NOMO-1 treated with dmso at 0.1 percent for 144 hours (cell line): ENCODE measurements at regions not wholly inside any gene's neighbourhood (a gene's known extent, or its start where the extent isn't known, plus 50 kb on each side); places are given as distances from the start of the nearest gene placed in this dataset.
A peak's percentile ranks its signal among the peaks of the same experiment; 100 is the strongest.

Experiments used
- DNase-seq: peaks from one replicate; lab custom pipeline; 2025; ENCODE audit not compliant: unreplicated experiment; lab: John Stamatoyannopoulos, UW

DNA sequence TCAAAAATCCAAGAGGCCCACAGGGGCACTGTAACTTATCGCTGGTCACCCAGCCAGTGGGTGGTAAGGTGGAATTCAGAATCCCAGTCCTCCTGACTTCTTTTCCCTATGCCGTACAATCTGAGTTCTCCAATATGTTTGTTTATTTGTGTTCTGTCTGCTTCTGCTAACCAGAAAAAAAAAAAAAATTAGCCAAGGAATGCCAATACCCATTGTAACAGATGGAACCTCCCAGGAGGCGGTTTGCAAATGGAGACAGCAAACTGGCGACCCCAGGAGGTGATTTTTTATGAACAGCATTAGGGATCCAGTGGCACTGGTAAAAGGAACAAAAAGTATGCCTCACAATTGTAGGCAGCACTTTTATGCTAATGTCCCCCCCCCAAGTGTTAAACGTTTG is 189.0 kb upstream of the FGGY start:
- DNase-seq, result no peak

DNA sequence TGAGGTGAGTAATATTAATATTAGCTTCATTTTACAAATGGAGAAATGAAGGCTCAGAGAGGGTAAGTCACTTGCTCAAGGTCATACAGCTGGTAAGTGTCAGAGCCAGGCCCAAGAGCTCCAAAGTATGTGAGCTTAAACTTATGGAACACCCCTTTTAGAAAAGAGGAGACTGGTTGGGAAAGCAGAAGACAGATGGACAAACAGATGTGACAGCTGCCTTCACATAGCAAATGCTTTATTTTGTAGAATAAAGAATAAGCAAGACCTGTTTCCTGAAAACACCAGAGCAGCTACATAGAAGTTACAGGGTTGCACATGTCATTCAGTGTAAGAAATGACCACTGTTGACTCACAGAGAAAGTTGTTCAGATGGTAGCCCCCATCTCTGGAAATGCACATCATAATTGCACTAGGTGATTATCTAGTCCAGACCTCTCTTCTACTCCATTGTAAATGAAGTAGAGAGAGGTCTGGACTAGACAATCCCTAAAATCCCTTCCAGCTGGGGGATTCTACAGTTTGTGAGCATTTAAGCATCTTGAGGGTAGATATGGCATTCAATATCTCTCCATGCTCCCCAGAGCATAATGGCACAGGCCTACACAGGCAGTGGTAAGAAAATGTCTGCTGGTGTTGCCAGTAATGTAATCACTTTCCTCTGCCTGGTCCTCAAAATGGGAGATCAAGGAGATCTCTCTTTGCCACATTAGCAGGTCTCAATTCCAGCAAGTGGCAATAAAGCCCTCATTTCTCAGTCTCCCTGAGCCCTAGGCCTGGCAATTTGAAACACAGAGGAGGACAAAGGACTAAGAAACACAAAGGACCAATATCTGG is 188.2 kb upstream of the FGGY start:
- DNase-seq, result no peak

DNA sequence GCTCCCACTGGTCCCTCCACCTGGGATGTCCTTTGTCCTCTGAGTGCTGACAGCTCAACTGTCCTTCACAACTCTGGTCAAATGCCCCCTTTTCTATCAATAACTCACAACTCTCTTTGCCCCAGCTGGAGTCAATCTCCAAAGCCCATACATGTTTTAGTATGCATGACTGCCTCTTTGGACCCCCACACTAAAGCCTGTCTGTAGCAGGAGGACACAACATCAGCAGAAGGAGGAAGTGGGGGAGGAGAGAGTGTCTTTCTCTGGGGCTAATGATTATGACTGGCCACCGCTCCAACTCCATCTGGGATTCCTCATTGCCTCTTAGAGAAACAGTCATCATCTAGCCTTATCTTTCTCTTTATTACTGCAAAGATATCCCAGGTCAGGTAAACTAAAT is 186.6 kb upstream of the FGGY start:
- no peak for DNase-seq

DNA sequence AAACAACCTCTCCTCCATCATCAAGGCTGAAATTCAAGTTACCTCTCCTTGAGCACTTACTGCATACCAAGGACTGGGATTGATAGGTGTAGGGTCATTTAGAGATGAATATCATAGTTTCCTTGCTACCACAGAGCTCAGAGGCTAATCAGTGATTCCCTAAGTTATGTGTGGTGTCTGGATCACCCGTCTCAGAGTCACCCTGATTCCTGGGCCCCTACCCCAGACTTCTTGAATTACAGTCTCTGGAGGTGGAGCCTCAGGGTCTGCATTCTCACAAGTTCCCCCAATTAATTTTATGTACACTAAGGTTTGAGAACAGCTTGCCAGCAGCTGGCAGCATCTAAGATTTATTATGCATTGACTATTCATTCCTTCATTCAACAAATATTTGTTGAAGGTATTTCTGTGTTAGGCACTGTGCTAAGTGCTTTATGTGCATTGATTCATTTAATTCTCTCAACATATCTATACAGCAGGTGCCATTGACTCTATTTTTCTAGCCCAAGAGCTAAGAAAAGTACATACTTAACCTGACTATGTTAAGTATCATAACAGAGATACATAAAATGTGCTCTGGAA is 182.9 kb upstream of the FGGY start:
- DNase-seq, result no peak

DNA sequence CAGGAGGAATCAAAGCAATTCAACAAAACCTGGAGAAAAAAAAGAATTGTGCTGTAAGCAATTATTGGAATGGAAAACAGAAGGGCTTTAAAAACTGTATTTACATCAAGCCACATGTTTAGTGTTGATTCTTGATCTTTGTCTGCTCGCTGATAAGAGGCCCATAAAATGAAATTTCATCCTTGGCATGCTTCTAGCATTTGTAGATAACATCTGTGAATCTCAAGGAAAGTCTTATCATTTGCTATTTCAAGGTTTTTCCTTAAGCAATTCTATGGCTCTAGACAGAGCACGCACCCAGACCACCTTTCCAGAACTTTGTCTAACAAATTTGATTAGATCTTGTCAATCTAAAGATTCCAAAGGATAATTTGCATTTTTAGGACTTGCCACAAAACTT is 181.0 kb upstream of the FGGY start:
- no peak for DNase-seq

DNA sequence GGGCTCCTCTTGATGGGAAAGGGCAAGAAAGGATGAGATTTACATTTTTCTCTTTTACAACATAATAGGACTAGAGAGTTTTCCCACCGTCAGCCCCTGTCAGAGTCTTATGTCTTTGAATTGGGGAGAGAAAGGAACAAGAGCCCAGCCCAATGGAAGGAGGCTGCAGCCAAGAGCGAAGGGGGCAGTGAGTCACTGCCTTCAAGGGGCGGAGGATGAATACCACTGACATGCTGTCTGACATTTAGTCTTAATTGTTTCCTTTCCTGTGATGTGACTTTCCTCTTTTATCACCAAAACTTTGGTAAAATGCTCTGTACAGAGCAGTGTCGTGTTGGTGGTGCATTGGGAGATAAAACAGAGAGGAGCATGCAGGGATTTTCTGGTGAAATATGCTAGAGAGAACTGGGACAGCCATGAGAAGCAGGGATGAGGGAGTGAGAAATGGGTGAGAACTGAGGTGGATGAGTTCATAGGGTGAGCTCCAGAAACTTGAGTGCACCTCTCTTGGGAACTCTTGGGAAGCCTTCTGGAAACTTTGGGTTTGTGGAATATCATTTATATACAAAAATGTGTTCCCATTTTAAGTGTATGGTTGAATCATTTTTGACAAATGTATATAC is 179.9 kb upstream of the FGGY start:
- peak; percentile 8 for DNase-seq

DNA sequence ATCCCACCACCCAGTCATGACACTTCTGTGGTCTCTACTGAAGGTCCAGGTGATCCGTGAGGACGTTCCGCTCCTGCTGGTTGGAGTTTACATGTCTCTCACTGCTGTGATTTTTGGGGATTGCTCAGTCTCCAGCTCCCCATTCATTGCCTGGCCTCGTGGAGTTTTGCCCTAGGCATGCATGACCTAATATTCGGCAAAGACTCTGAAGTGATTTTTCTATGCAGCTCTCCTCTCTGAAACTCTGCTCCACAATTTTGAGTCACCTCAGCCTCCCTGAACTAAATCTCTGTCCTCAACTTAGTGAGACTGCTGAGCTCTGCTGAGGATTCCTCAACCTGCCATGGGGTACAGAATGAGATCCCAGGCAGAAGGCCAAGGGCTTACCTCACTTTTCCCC is 174.4 kb upstream of the FGGY start:
- no peak for DNase-seq

DNA sequence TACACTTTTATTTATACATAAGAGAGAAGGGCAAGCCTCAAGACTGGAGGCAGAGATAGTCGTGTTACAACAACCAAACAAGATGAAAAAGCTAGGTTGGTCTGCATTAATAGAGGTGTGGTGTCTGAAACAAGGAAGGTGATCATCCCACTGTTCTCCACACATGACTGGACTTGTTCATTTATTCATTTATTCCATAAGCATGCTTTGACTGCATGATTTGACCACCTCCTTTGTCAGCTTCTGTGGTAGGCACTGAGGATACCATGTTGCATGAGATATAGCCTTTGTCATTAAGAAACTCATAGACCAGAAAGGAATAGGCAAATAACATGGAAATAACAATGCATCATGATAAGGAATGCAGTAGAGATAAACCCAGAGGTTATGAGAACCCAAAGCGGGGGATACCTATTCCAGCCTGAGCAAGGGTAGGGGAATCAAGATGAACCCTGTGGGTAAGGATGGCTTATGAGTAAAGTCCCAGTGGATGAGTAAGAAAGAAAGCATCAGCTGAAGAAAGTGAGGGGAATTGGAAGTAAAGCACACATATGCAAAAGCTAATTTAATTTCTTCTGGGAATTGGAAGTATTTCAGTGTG is 173.7 kb upstream of the FGGY start:
- DNase-seq, result no peak

DNA sequence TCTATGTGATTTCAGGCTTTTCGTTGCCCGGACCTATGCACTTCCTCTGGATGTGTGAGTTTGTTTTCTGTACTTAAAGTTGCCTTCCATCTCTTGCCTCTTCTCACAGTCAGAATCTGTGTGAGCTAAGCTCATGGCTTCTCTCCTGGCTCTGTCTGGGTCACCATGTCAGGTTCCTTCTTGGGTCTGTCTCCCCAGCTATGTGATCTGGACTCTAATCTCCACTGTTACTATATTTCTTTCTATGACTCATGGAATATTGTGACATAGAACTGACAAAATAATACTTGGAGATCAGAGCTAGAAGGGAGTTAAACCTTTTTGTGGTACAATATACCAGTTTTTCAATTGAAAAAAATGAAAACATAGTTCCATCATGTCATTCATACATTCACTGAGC is 172.7 kb upstream of the FGGY start:
- DNase-seq, result no peak

DNA sequence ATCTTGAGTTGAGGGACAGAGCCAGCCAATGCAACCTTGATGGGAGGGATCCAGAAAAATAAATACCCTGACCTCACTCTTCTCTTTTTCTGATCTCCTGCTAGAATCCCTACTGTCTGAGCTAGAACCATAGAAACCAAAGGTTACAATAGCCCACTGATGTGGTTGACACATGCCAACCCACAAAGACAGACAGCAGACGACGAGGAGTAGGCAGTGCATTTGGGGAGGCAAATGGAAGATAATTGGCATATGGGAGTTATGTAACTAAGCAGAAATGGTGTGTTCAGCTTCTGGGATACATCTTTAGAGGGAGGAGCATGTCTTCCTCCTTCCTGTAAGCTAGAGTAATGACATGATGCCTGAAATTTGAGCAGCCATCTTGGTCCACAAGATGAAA is 171.7 kb upstream of the FGGY start:
- DNase-seq, result no peak

DNA sequence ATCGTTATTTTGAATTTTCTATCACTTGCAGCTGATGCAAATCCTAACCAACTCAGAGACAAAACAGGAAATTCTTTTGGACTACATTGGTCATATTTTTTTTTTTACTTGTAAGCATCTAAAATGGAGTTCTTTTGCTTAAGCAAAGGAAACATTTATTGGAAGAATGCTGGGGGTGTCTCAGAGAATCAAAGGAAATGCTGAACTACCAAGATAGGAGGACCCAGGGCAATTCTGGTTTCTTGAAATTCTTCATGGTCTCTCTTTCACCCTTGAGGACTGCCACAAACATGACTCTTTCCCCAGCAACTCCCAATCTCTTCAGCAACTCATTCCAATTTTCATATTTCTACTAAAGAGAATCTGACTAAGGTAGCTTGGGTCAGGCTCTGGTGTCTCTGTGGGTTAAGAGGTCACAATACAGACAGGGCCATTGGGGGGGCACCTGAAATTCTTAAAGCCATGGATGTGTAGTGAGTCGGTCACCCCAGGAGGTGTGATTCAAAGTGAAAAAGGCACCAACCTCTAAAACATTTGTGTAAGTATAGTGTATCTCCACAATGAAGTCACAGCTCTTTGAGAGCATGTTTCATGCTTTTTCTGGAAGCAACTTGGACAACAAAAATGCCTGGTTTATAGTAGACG is 171.1 kb upstream of the FGGY start:
- no peak for DNase-seq

DNA sequence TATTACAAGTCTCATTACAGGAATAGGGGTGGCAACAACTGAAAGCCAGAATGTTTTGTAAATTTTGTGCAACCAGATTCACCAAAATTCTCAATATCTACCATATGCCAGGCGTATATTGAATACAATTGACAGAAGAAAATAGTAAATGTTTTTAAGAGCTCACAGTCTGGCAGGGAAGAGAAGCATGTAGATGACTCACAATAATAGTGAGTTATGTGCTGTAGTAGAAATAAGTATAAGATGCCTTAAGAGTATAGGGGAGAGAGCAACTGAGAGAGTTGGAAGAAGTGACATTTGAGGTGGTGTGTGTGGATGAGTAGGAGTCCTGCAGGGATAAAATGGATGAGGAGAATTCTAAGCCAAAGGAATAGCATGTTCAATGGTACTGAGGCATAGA is 170.5 kb upstream of the FGGY start:
- DNase-seq, result no peak

DNA sequence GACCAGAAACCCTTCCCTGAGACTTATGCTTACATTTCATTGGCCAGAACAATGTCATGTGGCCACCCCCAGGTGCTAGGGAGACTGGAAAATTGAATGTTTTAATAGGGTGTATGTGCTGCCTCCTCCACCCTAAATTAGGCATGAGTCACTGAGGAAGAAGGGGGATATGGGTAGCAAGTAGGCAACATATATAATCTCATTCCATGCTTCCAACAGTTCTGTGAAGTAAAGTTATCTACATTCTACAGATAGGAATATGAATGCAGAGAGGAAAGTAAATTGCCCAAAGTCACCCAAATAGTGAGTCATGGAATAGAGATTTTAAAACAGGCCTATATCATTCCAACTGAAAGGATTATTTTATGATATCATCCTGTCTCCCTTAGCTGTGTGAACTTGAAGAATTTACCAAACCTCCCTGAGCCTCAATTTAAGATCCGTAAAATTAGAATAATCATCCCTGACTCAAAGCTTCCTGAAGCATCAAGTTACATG is 168.6 kb upstream of the FGGY start:
- no peak for DNase-seq

DNA sequence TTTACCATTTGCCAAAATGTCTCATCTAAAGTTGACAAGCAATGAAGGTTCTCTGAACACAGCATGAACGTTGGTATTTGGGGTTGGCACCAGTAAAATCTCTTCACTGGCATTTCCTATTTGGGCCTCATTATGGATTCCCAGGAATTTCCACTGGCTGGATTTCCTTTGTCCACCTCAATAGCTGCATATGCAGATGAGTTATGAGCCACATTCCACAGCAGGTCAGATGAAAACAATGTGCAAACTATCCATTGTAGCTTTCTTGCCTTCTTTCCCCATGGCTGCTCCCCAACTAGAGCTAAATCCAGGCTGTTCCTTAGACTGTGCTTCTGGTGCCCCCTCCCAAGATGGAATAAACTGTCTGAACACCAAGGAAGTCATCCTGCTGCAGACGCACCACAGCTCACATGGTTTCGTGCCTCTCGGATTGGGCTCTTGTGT is 168.1 kb upstream of the FGGY start:
- no peak for DNase-seq

DNA sequence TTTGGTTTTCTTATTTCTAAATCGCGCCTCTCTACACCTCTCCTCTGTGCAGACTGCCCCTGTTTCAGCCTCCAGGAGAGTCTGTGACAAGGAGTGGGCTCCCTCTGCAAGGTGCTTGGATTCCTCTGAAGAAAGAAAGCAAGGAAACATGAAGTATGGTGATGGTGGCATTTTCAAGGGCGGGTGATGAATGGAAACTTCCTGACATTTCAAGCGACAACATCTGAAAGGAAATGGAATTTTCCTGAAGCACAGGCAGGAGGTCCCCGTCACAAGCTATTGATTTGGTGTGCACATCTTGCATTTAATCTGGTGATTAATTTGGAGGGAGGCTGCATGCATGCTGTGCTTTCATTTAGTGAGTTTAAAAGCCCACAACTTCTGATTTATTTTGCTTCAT is 164.6 kb upstream of the FGGY start:
- no peak for DNase-seq

DNA sequence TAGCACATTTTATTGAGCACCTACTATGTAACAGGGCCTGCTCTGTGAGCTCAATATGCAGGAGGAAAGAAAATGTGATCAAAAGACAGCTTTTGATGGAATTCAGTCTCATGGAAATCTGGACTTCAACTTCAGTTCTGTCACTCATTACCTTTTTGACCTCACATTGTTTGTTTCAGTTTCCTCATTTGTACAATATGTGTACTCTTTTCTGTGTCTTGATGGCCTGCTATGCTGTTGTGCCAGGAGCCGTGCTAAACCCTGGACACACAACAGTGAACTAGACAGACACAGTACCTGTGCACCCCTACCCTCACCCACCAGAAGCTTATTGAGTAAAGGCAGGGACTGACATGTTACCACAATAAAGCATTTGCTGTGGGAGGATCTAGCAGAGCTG is 162.9 kb upstream of the FGGY start:
- DNase-seq, result no peak

DNA sequence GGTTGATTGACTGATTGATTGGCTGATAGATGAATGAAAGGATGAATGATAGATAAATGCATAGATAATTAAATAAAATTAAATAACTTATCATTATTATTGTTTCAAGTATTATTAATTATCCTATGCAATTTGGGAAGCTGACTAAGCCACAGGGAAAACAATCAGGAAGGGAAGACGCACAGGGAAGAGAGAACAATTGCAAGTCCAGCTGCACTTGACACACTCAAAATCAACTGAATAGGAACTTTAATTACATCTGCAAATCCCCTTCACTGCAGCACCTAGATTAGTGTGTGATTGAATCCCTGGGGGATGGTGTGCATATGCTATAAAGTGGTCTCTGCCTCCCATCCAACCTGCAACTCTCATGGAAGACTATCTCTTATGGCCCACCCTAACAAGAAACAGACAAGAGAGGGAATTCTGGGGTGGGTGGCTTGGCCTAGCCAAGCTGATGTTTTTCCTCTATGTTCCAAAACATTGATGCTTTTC is 161.1 kb upstream of the FGGY start:
- no peak for DNase-seq

DNA sequence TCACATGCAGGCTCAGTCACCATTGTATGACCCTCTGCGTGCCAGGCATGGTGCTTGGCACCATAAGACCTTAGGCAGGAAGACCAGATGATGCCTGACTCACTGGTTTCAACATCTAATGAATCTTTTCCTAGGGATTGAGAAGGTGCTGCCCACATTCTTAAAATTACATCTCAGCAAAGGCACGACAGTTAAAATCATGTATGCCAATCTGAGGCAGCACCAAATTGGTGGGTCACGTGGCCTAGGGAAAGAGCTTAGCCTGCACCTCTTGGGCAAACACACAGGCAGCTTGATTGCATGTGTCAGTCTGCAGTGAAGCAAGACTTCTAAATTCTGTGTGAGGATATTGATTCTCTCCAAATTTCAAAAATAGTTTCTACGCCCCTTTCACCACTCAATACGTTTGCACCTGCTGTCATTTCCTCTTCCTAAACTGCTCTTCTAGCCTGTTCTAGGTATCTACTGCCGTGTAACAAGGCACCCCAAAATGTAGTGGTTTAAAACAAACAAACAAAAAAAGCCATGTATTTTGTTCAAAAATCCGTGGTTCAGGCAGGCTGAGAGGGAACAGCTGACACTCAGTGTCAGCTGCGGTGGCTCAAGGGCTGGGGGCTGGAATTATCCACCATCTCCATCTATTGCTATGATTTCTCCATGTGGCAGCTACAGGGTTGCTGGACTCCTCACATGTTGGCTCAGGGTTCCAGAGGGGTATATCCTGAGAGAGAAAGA is 160.2 kb upstream of the FGGY start:
- peak; percentile 12 for DNase-seq

DNA sequence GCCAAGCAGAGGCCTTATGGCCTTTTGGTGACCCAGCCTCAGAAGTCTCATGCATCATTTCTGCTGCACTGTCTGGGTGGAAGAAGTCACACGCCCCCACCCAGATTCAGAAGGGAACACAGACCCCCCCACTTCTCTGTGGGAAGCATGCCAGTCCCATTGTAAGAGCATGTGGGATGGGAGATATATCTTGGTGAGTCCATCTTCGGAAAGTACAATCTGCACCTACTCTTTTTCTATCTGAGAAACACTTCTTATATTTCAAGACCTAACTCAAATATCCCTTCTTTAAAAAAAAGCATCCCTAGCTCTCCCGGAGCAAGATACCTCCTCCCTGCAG is 159.6 kb upstream of the FGGY start:
- DNase-seq, result no peak

DNA sequence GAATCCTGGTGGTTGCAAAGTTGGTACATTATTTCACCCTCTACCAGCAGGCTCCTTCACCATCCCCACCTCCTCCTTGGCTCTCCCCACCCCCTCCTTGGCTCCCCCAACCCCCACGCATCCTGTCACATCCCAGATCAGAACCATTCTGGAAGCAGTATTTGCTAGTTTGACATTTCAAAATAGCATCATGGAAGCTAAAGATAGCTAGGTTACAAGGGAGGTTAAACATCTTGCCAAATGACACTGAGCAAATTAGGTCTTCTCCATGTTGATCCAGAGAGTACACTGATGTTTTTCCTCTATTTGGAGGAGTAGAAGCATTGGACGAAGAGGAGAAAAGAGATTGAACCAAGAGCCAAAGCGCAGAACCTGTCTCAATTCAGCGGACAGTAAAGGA is 158.9 kb upstream of the FGGY start:
- no peak for DNase-seq

DNA sequence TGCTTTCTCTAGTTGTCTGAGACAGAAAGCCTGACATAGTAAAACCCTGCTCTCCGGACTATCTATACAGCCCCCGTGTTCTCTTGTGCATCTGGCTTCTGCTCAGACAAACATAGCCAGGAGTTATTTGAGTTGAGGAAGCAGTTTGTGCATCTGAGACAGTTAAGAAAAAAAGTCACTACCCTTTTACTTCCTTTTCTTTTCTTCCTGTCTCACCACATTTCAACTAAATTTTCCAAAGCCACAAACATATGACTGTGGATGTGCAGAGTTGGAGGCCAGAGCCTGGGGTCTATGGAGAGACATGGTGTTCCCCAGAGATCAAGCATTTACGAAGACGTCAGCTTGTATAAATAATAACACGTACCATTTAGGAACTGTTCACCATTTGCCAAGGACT is 158.5 kb upstream of the FGGY start:
- DNase-seq, result no peak
